ENCODE measurements at regions not wholly inside any gene's neighbourhood (a gene's known extent, or its start where the extent isn't known, plus 50 kb on each side); places are given as distances from the start of the nearest gene placed in this dataset.

- H3K36me3 ChIP-seq (replicated peaks in 1 of 2; ENCODE audit: control insufficient read depth in 2 of 2, insufficient read depth in 2 of 2, low read length in 2 of 2), result no peaks in the 10 kb centered on the region
- H4K8ac ChIP-seq (ENCODE audit: low read depth, low read length), result no peak overlapping the region
- H3K4me1 ChIP-seq (ENCODE audit: control insufficient read depth in 2 of 2, insufficient read depth in 1 of 2, low read depth in 1 of 2, low read length in 2 of 2), result peaks cover 0 to 1% of the 10 kb centered on the region in 2 donors
- no peak overlapping the region for H2BK15ac ChIP-seq (ENCODE audit: low read length)
- no peak overlapping the region for H2AK5ac ChIP-seq (ENCODE audit: low read depth, low read length)
- no peak for DNase-seq (ENCODE audit: low spot score)
- H3K4ac ChIP-seq (ENCODE audit: low read length), result no peak overlapping the region
- H3K27me3 ChIP-seq (ENCODE audit: control insufficient read depth in 3 of 3, insufficient read depth in 3 of 3, low read depth in 1 of 3, low read length in 3 of 3), result peaks cover 0 to under 1% (median 0%) of the 10 kb centered on the region in 3 experiments
- no peak overlapping the region for H2BK12ac ChIP-seq (ENCODE audit: low read length)
- H3K9ac ChIP-seq (ENCODE audit: low read depth, low read length, poor library complexity), result no peak overlapping the region
- no peak overlapping the region for H3K4me2 ChIP-seq (ENCODE audit: insufficient read depth, low read length, poor library complexity, severe bottlenecking)
- no peak overlapping the region for H3K14ac ChIP-seq (ENCODE audit: low read length)
- H4K91ac ChIP-seq (ENCODE audit: low read depth, low read length, poor library complexity), result no peak overlapping the region
- no peaks in the 10 kb centered on the region for H3K79me1 ChIP-seq (ENCODE audit: low read depth, low read length)
- H3K23ac ChIP-seq (ENCODE audit: low read depth, low read length, poor library complexity), result no peak overlapping the region
- no peak overlapping the region for H2BK120ac ChIP-seq (ENCODE audit: low read depth, low read length)
- no peak overlapping the region for H2BK5ac ChIP-seq (ENCODE audit: low read length)
- no peak overlapping the region for H3K27ac ChIP-seq (replicated peaks; ENCODE audit: low read length)
- WGBS, 2 donors (ENCODE audit: extremely low coverage in 2 of 2, insufficient read length in 2 of 2, insufficient replicate concordance in 1 of 2), result no CpG with 5 or more reads among the region's 11 CpGs
- H3K4me3 ChIP-seq (ENCODE audit: low read length in 2 of 2), result no peak overlapping the region
- H3K9me3 ChIP-seq (replicated peaks in 1 of 2; ENCODE audit: control insufficient read depth in 2 of 2, insufficient read depth in 1 of 2, low read depth in 1 of 2, low read length in 2 of 2), result peaks cover 0 to 2% of the 10 kb centered on the region in 2 donors
- H2AFZ ChIP-seq (ENCODE audit: low read length), result no peak overlapping the region
- no peak overlapping the region for H3K18ac ChIP-seq (ENCODE audit: low read length)
Measured at GRCh38 chr6:169891846-169892245, 140.4 kb downstream of the ERMARD start.

GRCh38 chr6:169891421-169891820 lies 140.0 kb downstream of the ERMARD start:
- Histone ChIP-seq H3K79me1 (ENCODE audit: low read depth, low read length) (no peaks in the 10 kb centered on the region), H3K4me1 (ENCODE audit: control insufficient read depth in 2 of 2, insufficient read depth in 1 of 2, low read depth in 1 of 2, low read length in 2 of 2) (peaks cover 0 to 1% of the 10 kb centered on the region in 2 donors), H3K14ac (ENCODE audit: low read length) (no peak overlapping the region), H2AK5ac (ENCODE audit: low read depth, low read length) (no peak overlapping the region), H3K27me3 (ENCODE audit: control insufficient read depth in 3 of 3, insufficient read depth in 3 of 3, low read depth in 1 of 3, low read length in 3 of 3) (peaks cover 0 to 4% (median 0%) of the 10 kb centered on the region in 3 experiments), H2BK5ac (ENCODE audit: low read length) (no peak overlapping the region), H3K4ac (ENCODE audit: low read length) (no peak overlapping the region), H2BK120ac (ENCODE audit: low read depth, low read length) (no peak overlapping the region), H3K4me2 (ENCODE audit: insufficient read depth, low read length, poor library complexity, severe bottlenecking) (no peak overlapping the region), H3K36me3 (replicated peaks in 1 of 2; ENCODE audit: control insufficient read depth in 2 of 2, insufficient read depth in 2 of 2, low read length in 2 of 2) (no peaks in the 10 kb centered on the region), H3K9ac (ENCODE audit: low read depth, low read length, poor library complexity) (peak overlapping the region; percentile 1), H2BK15ac (ENCODE audit: low read length) (no peak overlapping the region), H2AFZ (ENCODE audit: low read length) (no peak overlapping the region), H3K18ac (ENCODE audit: low read length) (no peak overlapping the region), H3K4me3 (ENCODE audit: low read length in 2 of 2) (peak overlapping the region in 1 of 2 donors; percentile 2), H2BK12ac (ENCODE audit: low read length) (no peak overlapping the region), H4K8ac (ENCODE audit: low read depth, low read length) (no peak overlapping the region), H3K27ac (replicated peaks; ENCODE audit: low read length) (no peak overlapping the region), H4K91ac (ENCODE audit: low read depth, low read length, poor library complexity) (no peak overlapping the region), H3K9me3 (replicated peaks in 1 of 2; ENCODE audit: control insufficient read depth in 2 of 2, insufficient read depth in 1 of 2, low read depth in 1 of 2, low read length in 2 of 2) (peaks cover 0 to 2% of the 10 kb centered on the region in 2 donors), H3K23ac (ENCODE audit: low read depth, low read length, poor library complexity) (no peak overlapping the region)
- DNase-seq (ENCODE audit: low spot score), result no peak
- whole genome bisulfite sequencing, 2 donors (ENCODE audit: extremely low coverage in 2 of 2, insufficient read length in 2 of 2, insufficient replicate concordance in 1 of 2), result no CpG with 5 or more reads among the region's 8 CpGs

GRCh38 chr6:169890901-169891300 lies 139.5 kb downstream of the ERMARD start:
- Histone ChIP-seq H3K4ac (ENCODE audit: low read length) (no peak overlapping the region), H3K23ac (ENCODE audit: low read depth, low read length, poor library complexity) (no peak overlapping the region), H2BK5ac (ENCODE audit: low read length) (no peak overlapping the region), H3K79me1 (ENCODE audit: low read depth, low read length) (no peaks in the 10 kb centered on the region), H2BK15ac (ENCODE audit: low read length) (no peak overlapping the region), H3K9me3 (replicated peaks in 1 of 2; ENCODE audit: control insufficient read depth in 2 of 2, insufficient read depth in 1 of 2, low read depth in 1 of 2, low read length in 2 of 2) (peaks cover 0 to 2% of the 10 kb centered on the region in 2 donors), H3K4me2 (ENCODE audit: insufficient read depth, low read length, poor library complexity, severe bottlenecking) (no peak overlapping the region), H2BK12ac (ENCODE audit: low read length) (no peak overlapping the region), H3K27me3 (ENCODE audit: control insufficient read depth in 3 of 3, insufficient read depth in 3 of 3, low read depth in 1 of 3, low read length in 3 of 3) (peaks cover 0 to 4% (median 0%) of the 10 kb centered on the region in 3 experiments), H2AK5ac (ENCODE audit: low read depth, low read length) (no peak overlapping the region), H2AFZ (ENCODE audit: low read length) (no peak overlapping the region), H3K14ac (ENCODE audit: low read length) (no peak overlapping the region), H3K9ac (ENCODE audit: low read depth, low read length, poor library complexity) (no peak overlapping the region), H3K18ac (ENCODE audit: low read length) (no peak overlapping the region), H4K91ac (ENCODE audit: low read depth, low read length, poor library complexity) (no peak overlapping the region), H3K4me3 (ENCODE audit: low read length in 2 of 2) (peak overlapping the region in 1 of 2 donors; percentile 26), H2BK120ac (ENCODE audit: low read depth, low read length) (no peak overlapping the region), H3K4me1 (ENCODE audit: control insufficient read depth in 2 of 2, insufficient read depth in 1 of 2, low read depth in 1 of 2, low read length in 2 of 2) (peaks cover 0 to 1% of the 10 kb centered on the region in 2 donors), H3K36me3 (replicated peaks in 1 of 2; ENCODE audit: control insufficient read depth in 2 of 2, insufficient read depth in 2 of 2, low read length in 2 of 2) (no peaks in the 10 kb centered on the region), H3K27ac (replicated peaks; ENCODE audit: low read length) (no peak overlapping the region), H4K8ac (ENCODE audit: low read depth, low read length) (no peak overlapping the region)
- WGBS, 2 donors (ENCODE audit: extremely low coverage in 2 of 2, insufficient read length in 2 of 2, insufficient replicate concordance in 1 of 2), result no CpG with 5 or more reads among the region's 7 CpGs
- no peak for DNase-seq (ENCODE audit: low spot score)

- H3K27ac ChIP-seq (replicated peaks; ENCODE audit: low read length), result no peak overlapping the region
Measured at GRCh38 chr6:169890049-169890448, 138.6 kb downstream of the ERMARD start.

More at GRCh38 chr6:169890049-169890448, 138.6 kb downstream of the ERMARD start:
- no peak overlapping the region for H2BK5ac ChIP-seq (ENCODE audit: low read length)
- no peak overlapping the region for H2BK15ac ChIP-seq (ENCODE audit: low read length)
- H2AK5ac ChIP-seq (ENCODE audit: low read depth, low read length), result no peak overlapping the region
- no peak overlapping the region for H3K18ac ChIP-seq (ENCODE audit: low read length)
- no peak overlapping the region for H3K4me2 ChIP-seq (ENCODE audit: insufficient read depth, low read length, poor library complexity, severe bottlenecking)
- H3K4ac ChIP-seq (ENCODE audit: low read length), result no peak overlapping the region
- no peak overlapping the region for H2AFZ ChIP-seq (ENCODE audit: low read length)
- no peaks in the 10 kb centered on the region for H3K36me3 ChIP-seq (replicated peaks in 1 of 2; ENCODE audit: control insufficient read depth in 2 of 2, insufficient read depth in 2 of 2, low read length in 2 of 2)
- no CpG with 5 or more reads among the region's 12 CpGs for WGBS, 2 donors (ENCODE audit: extremely low coverage in 2 of 2, insufficient read length in 2 of 2, insufficient replicate concordance in 1 of 2)
- DNase-seq (ENCODE audit: low spot score), result no peak
- no peak overlapping the region for H4K8ac ChIP-seq (ENCODE audit: low read depth, low read length)
- H3K79me1 ChIP-seq (ENCODE audit: low read depth, low read length), result no peaks in the 10 kb centered on the region
- no peak overlapping the region for H4K91ac ChIP-seq (ENCODE audit: low read depth, low read length, poor library complexity)
- H2BK12ac ChIP-seq (ENCODE audit: low read length), result no peak overlapping the region
- H2BK120ac ChIP-seq (ENCODE audit: low read depth, low read length), result no peak overlapping the region
- H3K27me3 ChIP-seq (ENCODE audit: control insufficient read depth in 3 of 3, insufficient read depth in 3 of 3, low read depth in 1 of 3, low read length in 3 of 3), result peaks cover 0 to 4% (median 0%) of the 10 kb centered on the region in 3 experiments
- H3K4me3 ChIP-seq (ENCODE audit: low read length in 2 of 2), result no peak overlapping the region
- H3K4me1 ChIP-seq (ENCODE audit: control insufficient read depth in 2 of 2, insufficient read depth in 1 of 2, low read depth in 1 of 2, low read length in 2 of 2), result peaks cover 0 to 1% of the 10 kb centered on the region in 2 donors
- H3K14ac ChIP-seq (ENCODE audit: low read length), result no peak overlapping the region
- H3K23ac ChIP-seq (ENCODE audit: low read depth, low read length, poor library complexity), result no peak overlapping the region
- no peak overlapping the region for H3K9ac ChIP-seq (ENCODE audit: low read depth, low read length, poor library complexity)
- peaks cover 0 to 6% of the 10 kb centered on the region in 2 donors for H3K9me3 ChIP-seq (replicated peaks in 1 of 2; ENCODE audit: control insufficient read depth in 2 of 2, insufficient read depth in 1 of 2, low read depth in 1 of 2, low read length in 2 of 2)
